Gastroesophageal sphincter (tissue), 4 donors: ENCODE measurements at regions not wholly inside any gene's neighbourhood (a gene's known extent, or its start where the extent isn't known, plus 50 kb on each side); places are given as distances from the start of the nearest gene placed in this dataset.

Experiments used
- ATAC-seq: fragments of 150-250 bp; one replicate; pipeline ENCODE4 v1.9.1; 2016; ENCODE audit warnings: mild to moderate bottlenecking, moderate library complexity
- H3K27ac ChIP-seq, 4 donors: fragments of 200-600 bp; sonication (generic) in 3 of 4; 1 replicate in 3 of 4; 2 replicates in 1 of 4; pipeline ENCODE4 v1.5.1; 2016 to 2019
- H3K27me3 ChIP-seq: fragments of 200-600 bp; sonication (generic); one replicate; pipeline ENCODE4 v1.5.1; 2019
- H3K36me3 ChIP-seq, 2 donors: fragments of 200-600 bp; sonication (generic); one replicate each; pipeline ENCODE4 v1.5.1; 2019; ENCODE audit warnings: control low read depth in 1 of 2
- H3K4me1 ChIP-seq, 3 donors: fragments of 200-600 bp; sonication (generic); 1 replicate in 2 of 3; 2 replicates in 1 of 3; pipeline ENCODE4 v1.5.1; 2016 to 2019; ENCODE audit warnings: control low read depth in 2 of 3
- H3K4me3 ChIP-seq, 2 donors: fragments of 200-600 bp; sonication (generic); one replicate each; pipeline ENCODE4 v1.5.1; 2019; ENCODE audit warnings: mild to moderate bottlenecking in 1 of 2, moderate library complexity in 1 of 2
- H3K9me3 ChIP-seq, 3 donors: fragments of 200-600 bp; sonication (generic); one replicate each; pipeline ENCODE4 v1.5.1; 2017 to 2019; ENCODE audit warnings: control low read depth in 2 of 3
- EP300 ChIP-seq: sonication (generic); formaldehyde crosslinking; IDR thresholded peaks from one replicate; pipeline ENCODE4 v1.6.1; 2017; ENCODE audit warnings: antibody characterized with exemption, mild to moderate bottlenecking
- POLR2A ChIP-seq, 2 donors: fragments of 450-650 bp; IDR thresholded peaks; one replicate each; pipeline ENCODE4 v1.6.1; 2017; ENCODE audit warnings: antibody characterized with exemption in 2 of 2, mild to moderate bottlenecking in 2 of 2, moderate library complexity in 1 of 2
- POLR2AphosphoS5 ChIP-seq: sonication (generic); formaldehyde crosslinking; IDR thresholded peaks from one replicate; pipeline ENCODE4 v1.6.1; 2017; ENCODE audit warnings: antibody characterized with exemption
- WGBS, 2 donors: methylation state at CpG; one replicate each; pipeline ENCODE4 v1.1.5; 2018; ENCODE audit warnings: low coverage in 1 of 2; 5-methylcytosine and 5-hydroxymethylcytosine counted together
- TF ChIP-seq, protein P1 (sequence below), 4 experiments: fragments of 200-600 bp in 2 of 4; fragments of 450-650 bp in 2 of 4; sonication (generic) in 1 of 4; IDR thresholded peaks; one replicate each; pipeline ENCODE4 v1.5.1; 2017 to 2019; ENCODE audit warnings: antibody characterized with exemption in 4 of 4, mild to moderate bottlenecking in 2 of 4, moderate library complexity in 2 of 4

DNA sequence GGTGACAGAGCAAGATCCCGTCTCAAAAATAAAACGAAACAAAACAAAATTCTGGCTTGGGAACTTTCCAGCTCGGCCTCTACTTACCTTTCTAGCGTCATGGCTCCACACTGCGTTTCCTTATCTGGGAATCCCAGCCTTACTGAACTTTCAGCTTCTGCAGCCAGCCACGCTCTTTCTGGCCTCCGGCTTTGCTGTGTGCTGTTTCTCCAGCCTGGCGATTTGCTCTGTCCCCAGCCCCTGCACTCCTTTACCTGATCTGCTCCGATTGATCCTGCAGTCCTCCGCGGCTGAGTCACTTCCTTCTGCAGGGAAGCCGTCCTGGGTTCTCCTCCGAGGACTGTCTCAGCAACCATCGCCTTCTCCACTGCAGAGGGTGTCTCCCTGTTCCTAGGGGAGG is 71.0 kb upstream of the FAM171A1 start:
- Histone ChIP-seq H3K36me3 (no peaks in the 10 kb centered on the region), H3K9me3 (no peaks in the 10 kb centered on the region), H3K4me1 (peaks cover 0 to 18% (median 0%) of the 10 kb centered on the region in 3 donors), H3K27me3 (no peaks in the 10 kb centered on the region), H3K4me3 (no peak overlapping the region), H3K27ac (no peak overlapping the region)
- TF ChIP-seq, protein P1, sequence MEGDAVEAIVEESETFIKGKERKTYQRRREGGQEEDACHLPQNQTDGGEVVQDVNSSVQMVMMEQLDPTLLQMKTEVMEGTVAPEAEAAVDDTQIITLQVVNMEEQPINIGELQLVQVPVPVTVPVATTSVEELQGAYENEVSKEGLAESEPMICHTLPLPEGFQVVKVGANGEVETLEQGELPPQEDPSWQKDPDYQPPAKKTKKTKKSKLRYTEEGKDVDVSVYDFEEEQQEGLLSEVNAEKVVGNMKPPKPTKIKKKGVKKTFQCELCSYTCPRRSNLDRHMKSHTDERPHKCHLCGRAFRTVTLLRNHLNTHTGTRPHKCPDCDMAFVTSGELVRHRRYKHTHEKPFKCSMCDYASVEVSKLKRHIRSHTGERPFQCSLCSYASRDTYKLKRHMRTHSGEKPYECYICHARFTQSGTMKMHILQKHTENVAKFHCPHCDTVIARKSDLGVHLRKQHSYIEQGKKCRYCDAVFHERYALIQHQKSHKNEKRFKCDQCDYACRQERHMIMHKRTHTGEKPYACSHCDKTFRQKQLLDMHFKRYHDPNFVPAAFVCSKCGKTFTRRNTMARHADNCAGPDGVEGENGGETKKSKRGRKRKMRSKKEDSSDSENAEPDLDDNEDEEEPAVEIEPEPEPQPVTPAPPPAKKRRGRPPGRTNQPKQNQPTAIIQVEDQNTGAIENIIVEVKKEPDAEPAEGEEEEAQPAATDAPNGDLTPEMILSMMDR (IDR thresholded peaks at IDR 0.05): no peak
- no peak for TF ChIP-seq POLR2A (IDR thresholded peaks at IDR 0.05)
- TF ChIP-seq EP300: no peak
- TF ChIP-seq POLR2AphosphoS5: no peak
- 81 to 92% methylated on average over 12 to 14 of the region's 14 CpGs for WGBS, 2 donors
- ATAC-seq: no peak

DNA sequence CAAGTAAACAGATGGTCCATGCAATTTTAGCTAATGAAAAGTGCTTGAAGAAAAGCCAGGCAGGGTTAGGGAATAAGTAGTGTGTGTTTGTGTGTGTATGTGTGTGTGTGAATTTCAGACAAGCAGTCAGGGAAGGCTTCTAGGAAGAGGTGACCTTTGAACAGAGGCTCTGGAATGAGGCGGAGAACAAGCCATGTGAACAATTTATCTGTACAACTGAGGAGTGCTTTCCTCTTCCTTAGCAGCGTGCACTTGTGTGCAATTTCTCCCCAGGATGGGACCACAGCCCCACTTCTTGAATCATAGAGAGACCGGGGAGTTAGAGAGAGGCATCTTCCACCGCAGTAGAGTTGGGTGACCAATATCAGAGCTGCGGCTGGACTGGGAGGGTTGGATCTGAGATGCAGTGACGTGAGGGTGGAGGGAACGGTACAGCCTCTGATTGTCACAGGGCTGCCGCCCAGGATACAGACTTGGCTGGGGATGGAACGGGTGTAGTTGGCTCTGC is 69.2 kb upstream of the FAM171A1 start:
- Histone ChIP-seq H3K27me3 (no peaks in the 10 kb centered on the region), H3K36me3 (no peaks in the 10 kb centered on the region), H3K27ac (peak overlapping the region in 3 of 4 donors; percentile 40 to 75 (median 56)), H3K4me3 (peak overlapping the region in 1 of 2 donors; percentile 33), H3K9me3 (no peaks in the 10 kb centered on the region), H3K4me1 (peaks cover 0 to 18% (median 0%) of the 10 kb centered on the region in 3 donors)
- WGBS, 2 donors: 86 to 90% methylated on average over 5 to 9 of the region's 9 CpGs
- TF ChIP-seq, protein P1 (IDR thresholded peaks at IDR 0.05): no peak
- TF ChIP-seq EP300 (no peak), POLR2AphosphoS5 (no peak)
- ATAC-seq: no peak

DNA sequence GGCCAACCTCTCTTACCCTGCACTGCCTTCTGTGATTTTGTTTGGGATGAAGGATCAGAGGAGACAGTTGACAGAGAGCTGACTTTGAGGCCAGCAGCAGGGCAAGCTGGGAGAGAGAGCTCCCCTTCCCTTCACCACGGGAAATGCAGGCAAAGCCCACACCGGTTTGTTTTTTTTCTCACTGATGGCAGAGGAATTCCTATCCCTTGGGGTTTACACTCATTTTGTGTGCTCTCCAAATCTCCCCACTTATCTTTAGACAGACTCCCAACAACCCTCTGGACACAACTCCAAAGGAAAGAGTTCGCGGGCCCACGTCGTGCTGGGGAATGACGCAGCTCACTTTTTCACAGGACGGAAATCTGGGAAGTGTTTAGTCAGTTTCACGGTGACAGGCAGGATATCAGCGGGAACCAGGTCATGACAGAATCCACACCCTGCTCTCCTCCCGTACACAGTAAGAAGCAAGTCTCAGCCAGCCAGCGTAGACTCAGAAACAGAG is 68.3 kb upstream of the FAM171A1 start:
- WGBS, 2 donors: 0 to 1% methylated on average over 8 to 10 of the region's 12 CpGs
- Histone ChIP-seq H3K4me1 (peaks cover 0 to 25% (median 0%) of the 10 kb centered on the region in 3 donors), H3K4me3 (peak overlapping the region; percentile 20 to 33), H3K9me3 (no peaks in the 10 kb centered on the region), H3K27ac (peak overlapping the region in 3 of 4 donors; percentile 40 to 75 (median 56)), H3K27me3 (no peaks in the 10 kb centered on the region), H3K36me3 (no peaks in the 10 kb centered on the region)
- peak; percentile 67 for ATAC-seq
- peak; percentile 75 for TF ChIP-seq POLR2AphosphoS5
- TF ChIP-seq POLR2A (IDR thresholded peaks at IDR 0.05): no peak
- TF ChIP-seq, protein P1 (IDR thresholded peaks at IDR 0.05): peak in 3 of 4 experiments; percentile 25 to 53 (median 37)
- no peak for TF ChIP-seq EP300

DNA sequence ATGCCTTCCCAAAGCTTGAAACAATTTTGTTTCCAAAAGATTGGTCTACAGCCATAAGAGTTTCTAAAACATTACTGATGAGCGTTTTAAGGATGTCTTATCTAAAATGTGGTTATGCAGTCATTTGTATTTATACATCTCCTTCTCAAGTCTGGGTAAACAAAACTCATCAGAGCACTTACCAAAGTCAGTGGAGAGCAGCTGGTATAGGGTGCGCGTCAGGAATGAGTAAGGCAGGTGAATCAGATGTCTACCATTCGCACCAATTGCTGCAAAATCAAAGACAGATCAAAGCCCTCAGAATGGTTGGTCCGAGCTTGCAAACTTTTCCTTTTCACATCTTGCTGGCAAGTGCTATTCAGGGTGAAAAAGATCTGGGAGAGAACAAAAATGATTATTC is 65.6 kb upstream of the FAM171A1 start:
- no peak overlapping the region for H3K27ac ChIP-seq
- H3K9me3 ChIP-seq: no peaks in the 10 kb centered on the region
- peaks cover 0 to 30% (median 0%) of the 10 kb centered on the region in 3 donors for H3K4me1 ChIP-seq
- H3K4me3 ChIP-seq: no peak overlapping the region
- H3K36me3 ChIP-seq: no peaks in the 10 kb centered on the region
- ATAC-seq: no peak
- TF ChIP-seq POLR2AphosphoS5: no peak
- no peak for TF ChIP-seq EP300
- TF ChIP-seq POLR2A (IDR thresholded peaks at IDR 0.05): no peak
- TF ChIP-seq, protein P1 (IDR thresholded peaks at IDR 0.05): no peak
- no peaks in the 10 kb centered on the region for H3K27me3 ChIP-seq
- WGBS, 2 donors: 78 to 93% methylated on average over 2 to 4 of the region's 5 CpGs

DNA sequence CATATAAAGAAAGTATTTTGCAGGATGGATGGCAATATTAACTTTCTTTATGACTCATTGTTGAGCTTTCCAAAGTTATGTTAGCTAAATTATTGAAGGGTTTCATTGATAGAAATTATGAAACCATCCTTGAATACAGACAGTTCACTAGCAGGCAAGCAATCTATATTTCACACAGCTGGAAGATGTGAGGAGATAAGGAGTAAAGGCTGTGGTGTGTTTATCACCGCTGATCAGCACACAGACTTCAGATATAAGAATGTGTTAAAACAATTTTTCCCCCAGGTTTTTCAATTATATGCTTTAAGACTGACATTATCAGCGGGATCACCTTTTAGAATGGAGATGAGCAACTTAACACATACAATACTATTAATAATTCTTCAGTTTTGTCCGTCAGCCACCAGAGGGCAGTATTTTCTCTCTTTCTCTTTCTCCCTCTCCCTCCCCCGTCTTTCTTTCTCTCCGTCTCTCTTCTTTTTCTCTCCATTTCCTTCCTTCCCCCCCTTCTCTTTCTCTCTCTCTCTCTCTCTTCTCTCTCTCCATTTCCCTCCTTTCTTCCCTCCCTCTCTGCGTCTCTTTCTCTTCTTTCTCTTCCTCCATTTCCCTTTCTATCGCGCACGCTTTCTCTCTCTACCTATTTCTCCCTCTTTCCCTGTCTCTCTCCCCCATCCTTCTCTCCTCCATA is 62.9 kb upstream of the FAM171A1 start:
- 6 to 9% methylated on average over 9 of the region's 9 CpGs for WGBS, 2 donors
- Histone ChIP-seq H3K27ac (no peak overlapping the region), H3K27me3 (no peaks in the 10 kb centered on the region), H3K4me3 (peak overlapping the region; percentile 42 to 52), H3K9me3 (no peaks in the 10 kb centered on the region), H3K36me3 (no peaks in the 10 kb centered on the region), H3K4me1 (peaks cover 0 to 15% (median 0%) of the 10 kb centered on the region in 3 donors)
- no peak for TF ChIP-seq EP300
- TF ChIP-seq, protein P1 (IDR thresholded peaks at IDR 0.05): peak; percentile 74 to 84 (median 81)
- no peak for TF ChIP-seq POLR2A (IDR thresholded peaks at IDR 0.05)
- no peak for TF ChIP-seq POLR2AphosphoS5
- ATAC-seq: peak; percentile 63
